Stimulated activated CD8-positive, alpha-beta memory T cell treated with anti-CD3 and anti-CD28 coated beads, Interleukin-7, amount 100 ng/mL, for 4 hours (primary cell): ENCODE measurements at regions not wholly inside any gene's neighbourhood (a gene's known extent, or its start where the extent isn't known, plus 50 kb on each side); places are given as distances from the start of the nearest gene placed in this dataset.
"Not testable (repeated sequence)": the region's sequence is repeated elsewhere in the genome, so short reads cannot be mapped to it uniquely, and the experiment has no call there.

ENCODE experiments used
- DNase-seq, 2 donors: peaks; one replicate each; pipeline ENCODE4 v3.0.0-alpha.2; 2020; ENCODE audit warnings: low read depth in 2 of 2

DNA sequence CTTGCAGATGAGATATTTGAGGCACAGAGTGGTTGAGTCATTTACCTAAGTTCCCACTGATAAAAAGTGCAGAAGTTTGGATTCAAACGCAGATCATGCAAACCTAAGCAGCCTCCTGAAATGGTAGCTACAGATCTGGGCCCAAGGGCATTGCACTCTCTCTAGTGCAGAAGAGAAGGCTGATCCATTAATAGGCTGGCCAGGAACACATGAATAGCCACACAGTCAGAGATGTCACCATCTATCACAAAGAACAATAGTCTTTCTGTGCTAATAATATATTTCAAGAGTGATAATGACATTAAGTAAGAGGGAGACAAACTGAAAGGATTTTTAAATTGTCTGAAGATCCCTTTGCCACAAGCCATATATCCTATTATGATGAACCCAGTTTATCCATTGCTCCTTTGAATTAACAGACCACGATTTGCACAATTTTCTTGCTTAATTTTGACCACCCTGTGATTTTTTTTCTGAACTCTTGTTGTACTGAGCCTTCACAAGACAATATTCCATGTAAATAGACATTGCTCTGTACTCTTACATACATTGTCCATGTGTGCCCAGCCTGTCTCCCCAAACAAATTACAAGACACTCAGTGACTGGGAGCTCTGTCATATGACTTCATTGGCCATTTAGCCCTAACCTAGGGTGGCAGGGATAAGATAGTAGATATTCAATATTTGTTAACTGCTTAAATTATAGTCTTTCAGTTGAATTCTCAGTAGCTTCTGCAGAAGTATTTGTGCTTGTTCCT, 112.4 kb upstream of the RBPJ start:
- DNase-seq = no peak

DNA sequence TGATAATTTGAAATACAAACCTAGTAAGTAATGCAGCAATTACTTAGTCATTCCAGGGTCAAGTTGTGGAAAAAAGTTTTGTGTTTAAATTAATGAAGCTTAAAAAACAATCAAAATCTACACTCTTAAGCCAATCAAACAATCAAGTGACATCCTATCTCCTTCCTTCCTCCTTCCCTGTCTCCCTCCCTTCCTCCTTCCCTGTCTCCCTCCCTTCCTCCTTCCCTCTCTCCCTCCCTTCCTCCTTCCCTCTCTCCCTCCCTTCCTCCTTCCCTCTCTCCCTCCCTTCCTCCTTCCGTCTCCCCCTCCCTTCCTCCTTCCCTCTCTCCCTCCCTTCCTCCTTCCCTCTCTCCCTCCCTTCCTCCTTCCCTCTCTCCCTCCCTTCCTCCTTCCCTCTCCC, 111.4 kb upstream of the RBPJ start:
- DNase-seq = not testable (repeated sequence)

GRCh38 chr4:26212528-26212927, 108.3 kb upstream of the RBPJ start:
- no peak for DNase-seq

- no peak for DNase-seq
These were observed 107.5 kb upstream of the RBPJ start for GRCh38 chr4:26213317-26213716.

DNA sequence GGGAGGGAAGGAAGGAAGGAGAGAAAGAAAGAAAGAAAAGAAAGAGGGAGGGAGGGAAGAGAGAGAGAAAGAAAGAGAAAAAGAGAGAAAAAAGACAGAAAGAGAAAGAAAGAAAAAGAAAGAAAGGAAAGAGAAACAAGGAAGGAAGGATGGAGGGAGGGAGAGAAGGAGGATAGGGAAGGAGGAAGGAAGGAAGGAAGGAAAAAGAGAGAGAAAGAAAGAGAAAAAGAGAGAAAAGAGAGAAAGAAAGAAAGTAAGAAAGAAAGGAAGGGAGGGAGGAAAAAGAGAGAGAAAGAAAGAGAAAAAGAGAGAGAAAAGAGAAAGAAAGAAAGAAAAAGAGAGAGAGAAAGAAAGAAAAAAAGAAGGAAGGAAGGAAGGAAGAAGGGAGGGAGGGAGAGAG, 105.8 kb upstream of the RBPJ start:
- DNase-seq = no peak

- no peak for DNase-seq
These were observed 105.1 kb upstream of the RBPJ start for GRCh38 chr4:26215725-26216124.

DNA sequence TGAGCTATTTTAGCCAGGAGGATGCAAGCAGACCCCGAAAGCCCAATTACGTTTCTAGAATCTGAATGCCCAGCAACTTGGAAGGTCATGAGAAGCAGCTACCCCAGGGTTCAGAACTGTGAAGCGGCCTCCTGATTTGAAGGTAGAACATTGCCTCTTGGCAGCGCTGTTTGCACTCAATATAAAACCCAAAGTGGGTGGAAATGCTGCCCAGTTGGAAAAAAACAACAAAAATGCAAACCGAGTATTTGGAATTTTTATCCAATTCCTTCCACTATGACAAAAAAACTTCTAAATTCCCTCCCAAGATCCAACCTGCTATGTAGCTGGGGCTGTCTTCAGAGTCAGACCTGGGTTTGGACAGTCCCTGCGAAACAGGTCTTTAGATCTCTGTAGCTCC, 103.3 kb upstream of the RBPJ start:
- no peak for DNase-seq

DNA sequence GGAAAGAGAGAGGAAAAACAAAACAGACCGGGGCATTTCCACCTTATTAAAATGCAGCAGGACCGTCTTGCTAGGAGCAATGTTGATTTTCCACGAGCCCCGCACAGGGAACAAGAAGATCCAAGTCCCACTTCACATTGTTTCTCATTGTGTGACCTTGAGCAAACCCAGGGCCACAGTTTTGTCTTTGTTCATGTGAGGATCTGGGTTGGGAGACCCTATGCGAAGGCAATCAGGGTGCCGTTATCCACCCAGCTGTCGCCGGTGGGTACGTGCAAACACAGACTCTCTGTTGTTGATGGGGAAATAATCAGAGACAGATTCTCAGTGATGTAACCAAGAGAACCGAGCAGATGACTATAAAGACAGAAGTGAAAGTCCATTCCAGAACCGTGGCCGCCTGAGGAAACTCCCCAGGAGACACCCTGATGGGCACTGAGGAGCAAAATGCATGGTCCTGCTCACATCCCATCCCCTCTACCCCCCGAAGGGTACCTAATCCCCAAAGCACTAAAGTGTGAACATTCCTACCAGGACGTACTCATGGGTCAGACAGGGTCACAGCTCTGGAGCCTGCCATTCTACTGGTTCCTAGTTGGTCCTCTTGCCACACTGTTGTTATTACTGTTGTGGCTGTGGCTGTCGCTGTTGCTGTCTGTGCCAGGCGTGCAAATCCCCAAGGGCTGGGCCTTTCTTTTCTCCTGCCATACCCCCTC, 102.7 kb upstream of the RBPJ start:
- DNase-seq = no peak

DNA sequence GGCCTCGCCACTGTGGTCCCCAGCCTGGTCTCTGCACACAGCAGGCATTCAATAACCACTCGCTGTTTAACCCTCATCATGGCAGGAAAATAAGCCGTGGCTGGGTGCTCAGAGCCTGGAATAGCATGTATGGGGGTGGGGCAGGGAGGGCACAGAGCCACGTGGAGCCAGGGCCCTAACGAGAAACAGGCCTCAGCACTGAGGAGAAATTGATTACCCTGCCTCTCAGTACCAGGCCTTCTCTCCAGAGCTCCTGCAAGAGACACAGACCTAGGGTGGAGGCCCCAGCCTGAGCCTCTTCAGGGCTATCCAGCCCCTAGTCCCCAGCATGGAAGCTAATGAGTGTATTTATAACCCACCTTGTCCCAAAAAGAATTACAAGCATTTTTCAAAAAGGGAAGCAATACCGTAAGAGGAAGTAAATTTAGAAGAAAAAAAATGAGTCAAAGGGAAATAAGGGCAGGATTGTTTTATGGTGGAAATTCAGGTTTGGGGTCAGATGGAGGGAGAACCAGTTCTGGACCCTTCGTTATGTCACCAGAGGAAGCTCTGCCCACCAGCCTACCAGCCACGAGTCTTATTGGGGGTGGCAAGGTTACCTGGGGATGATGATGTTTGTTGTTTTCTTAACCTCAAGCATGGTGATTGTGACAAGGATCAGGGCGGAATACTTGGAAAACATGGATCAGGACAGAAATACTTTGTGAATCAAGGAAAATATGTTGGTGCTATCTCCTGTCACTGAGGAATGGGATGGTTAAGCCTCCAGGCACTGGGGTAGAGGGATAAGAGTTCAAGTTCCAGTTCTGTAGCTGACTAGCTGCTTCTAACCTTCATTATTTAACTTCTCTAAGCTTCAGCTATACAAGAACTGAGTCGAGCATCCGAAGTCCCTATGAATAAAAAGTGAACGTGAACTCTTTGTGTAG, 101.9 kb upstream of the RBPJ start:
- DNase-seq = no peak

DNA sequence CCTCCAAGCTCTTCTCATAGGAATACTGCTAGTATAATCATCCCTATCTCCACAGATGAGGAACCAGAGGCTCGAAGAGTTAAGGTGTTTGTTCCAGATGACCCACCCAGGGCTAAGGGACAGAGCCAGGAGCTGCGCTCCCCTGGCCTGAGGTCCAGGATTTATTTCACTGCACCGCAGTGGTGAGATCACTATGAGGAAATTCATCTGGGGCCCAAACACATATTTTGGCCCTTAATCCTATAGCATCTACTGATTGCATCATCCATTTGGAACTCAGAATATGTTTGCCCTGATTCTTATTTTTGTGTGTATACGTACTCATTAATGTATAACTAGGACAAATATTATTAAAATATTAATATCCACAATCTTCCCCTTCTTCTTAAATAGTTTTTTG, 100.1 kb upstream of the RBPJ start:
- no peak for DNase-seq

- no peak for DNase-seq
These were observed 97.7 kb upstream of the RBPJ start for GRCh38 chr4:26223155-26223554.

GRCh38 chr4:26226629-26227376, 94.0 kb upstream of the RBPJ start:
- DNase-seq = no peak

GRCh38 chr4:26227601-26228229, 93.1 kb upstream of the RBPJ start:
- no peak for DNase-seq

DNA sequence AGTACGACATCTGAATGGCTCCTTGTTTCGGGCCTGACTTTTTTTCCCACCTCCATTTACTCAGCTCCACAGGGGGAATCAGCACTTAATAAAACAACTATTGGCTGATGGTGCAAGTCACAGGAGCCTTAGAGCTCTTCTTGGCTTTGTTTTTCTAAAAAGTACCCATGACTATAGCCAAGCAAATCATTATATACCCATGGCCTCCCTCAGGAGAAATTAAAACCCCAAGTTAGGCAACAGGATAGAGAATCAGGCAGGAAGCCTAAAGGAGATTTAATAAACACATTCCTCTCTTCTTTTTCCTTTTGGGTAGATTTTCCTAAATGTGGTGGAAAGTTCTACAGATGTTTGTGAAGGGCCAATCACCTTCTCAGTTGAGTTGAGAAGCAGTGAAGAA, 91.9 kb upstream of the RBPJ start:
- DNase-seq = no peak

DNA sequence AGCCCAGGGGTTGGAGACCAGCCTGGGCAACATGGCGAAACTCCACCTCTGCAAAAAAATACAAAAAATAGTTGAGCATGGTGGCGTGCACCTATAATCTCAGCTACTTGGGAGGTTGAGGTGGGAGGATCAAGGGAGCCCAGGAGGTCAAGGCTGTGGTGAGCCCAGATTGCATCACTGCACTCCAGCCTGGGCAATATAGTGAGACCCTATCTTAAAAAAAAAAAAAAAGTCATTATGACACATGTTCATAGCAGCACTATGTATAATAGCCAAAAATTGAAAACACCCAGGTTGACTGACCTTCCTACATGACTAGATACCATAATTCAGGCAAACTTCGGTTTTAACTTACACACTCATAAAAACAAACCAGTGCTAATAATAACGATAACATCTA, 90.8 kb upstream of the RBPJ start:
- DNase-seq = no peak

DNA sequence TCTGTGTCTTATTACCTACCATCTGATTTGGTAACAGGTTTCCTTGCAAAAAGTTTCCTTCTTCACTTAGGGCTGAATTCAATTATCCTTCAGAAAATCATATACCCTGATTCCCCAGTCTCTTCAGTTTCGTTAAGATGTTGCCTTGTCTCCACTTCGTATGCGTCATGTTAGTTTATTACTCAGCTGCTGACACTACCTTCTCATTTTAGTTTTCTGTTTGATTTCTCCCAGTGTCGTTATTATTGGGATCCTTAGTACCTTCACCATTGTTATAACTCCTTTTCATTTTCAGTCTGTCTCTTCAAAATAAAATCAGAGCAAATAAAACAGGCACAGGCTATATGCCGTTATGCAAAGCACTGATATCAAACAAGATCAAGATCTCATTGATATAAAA, 87.5 kb upstream of the RBPJ start:
- no peak for DNase-seq

GRCh38 chr4:26235500-26235899, 85.3 kb upstream of the RBPJ start:
- no peak for DNase-seq

- DNase-seq = no peak
These were observed 82.9 kb upstream of the RBPJ start for GRCh38 chr4:26237916-26238315.

GRCh38 chr4:26238426-26238777, 82.4 kb upstream of the RBPJ start:
- DNase-seq = no peak

DNA sequence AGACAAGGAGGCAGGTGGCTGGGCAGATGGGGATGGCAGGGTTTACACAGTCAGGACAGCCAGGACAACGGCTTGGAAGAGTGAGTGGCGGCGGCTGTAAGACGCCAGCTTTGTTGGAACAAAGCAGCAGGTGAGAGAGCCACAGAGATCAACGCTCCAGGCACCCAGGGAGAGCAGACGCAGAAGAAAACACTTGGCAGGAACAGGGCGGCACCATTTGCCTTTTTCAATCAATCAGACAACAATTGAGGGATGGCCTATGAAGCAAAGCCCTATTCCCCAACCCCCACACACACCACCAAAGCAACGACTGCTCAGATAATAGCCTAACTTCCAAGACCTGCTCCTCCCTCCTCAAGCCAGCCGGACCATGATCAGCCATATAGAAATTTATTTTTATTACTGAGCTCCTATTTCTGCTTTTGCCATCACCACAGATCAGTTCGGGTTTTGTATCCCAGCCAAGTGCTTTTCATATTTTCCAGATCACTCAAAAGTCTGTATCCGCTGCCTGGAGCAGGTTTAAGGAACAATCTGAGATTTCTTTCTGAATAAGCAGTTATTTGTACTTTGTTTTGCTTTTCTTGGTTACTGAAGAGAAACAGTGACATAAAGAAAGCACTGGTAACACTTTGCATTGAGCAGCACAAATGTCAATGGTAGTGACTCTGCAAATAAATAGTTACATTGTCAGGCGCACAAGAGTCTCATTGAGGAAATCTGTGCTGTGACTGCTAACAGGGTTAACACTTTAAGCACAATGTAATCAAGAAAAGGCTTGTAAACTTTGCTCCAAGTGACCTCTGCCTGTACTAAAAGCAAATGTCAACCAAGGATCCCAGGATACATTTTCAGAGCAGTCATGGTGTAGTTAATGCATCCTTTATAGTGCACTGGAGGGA, 81.8 kb upstream of the RBPJ start:
- no peak for DNase-seq
